ENCODE measurements at regions not wholly inside any gene's neighbourhood (a gene's known extent, or its start where the extent isn't known, plus 50 kb on each side); places are given as distances from the start of the nearest gene placed in this dataset.

- DNase-seq, result no peak
These were observed 53.8 kb upstream of the FBN2 start for GRCh38 chr5:128591598-128592455.

DNA sequence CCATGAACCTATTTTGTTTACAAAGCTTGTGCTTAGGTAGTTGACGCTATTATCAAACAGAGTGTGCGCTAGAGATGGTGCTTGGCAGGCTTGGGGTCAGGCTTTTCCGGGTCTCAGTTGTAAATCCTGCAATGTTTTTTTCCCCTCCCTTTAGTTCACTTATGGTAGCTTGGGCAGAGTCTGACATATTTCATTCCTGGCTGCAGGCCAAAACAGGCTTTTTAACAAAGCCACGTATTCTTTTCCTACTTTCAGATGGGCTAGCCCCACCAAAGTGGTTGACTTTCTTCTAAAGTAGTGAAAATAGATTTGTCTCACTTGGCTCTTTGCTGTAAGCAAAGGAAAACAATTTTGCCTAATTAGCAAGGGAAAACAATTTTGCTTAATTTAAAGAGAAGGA lies 58.0 kb upstream of the FBN2 start:
- peak; percentile 24 for DNase-seq

DNA sequence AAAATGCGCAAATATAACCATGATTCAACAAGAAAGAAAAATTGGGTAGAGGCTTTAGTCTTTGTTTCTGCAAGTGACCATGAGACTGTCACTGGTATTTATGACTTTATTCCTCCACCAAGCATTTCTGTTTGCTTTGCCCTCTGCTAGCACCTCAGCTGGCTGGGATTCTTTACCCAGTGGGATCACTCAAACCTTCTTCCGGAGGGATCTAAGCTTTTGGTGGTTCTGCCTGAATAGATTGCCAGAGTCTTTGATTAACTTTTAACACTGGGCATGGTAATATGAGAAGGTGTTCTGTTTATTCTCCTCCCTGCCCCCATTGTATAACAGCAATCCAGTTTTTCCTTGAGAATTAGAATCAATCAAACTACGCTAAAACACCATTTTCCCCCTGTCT lies 59.1 kb upstream of the FBN2 start:
- DNase-seq, result no peak

- no peak for DNase-seq
These were observed 75.1 kb upstream of the FBN2 start for GRCh38 chr5:128613128-128613527.

GRCh38 chr5:128613766-128614165 lies 75.7 kb upstream of the FBN2 start:
- no peak for DNase-seq

DNA sequence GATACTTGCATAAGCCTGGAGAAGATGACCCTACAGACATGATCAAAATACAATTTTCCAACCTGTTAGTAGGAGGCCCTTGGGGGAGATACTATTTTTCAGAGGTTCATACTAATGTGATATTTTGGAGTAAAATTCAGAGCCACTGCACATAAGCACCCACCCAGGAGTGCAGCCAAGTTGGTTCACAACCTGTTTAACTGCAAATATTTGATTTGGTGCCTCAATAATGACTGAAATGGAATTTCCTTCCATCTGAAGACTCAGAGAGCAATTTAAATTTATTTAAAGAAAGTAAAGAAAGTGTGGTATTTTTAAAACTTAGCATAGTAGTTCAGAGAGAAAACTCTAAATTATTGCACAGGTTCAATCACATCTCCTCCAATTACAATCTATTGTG lies 77.5 kb upstream of the FBN2 start:
- peak; percentile 14 to 31 for DNase-seq

GRCh38 chr5:128626536-128627090 lies 88.6 kb upstream of the FBN2 start:
- DNase-seq, result no peak

DNA sequence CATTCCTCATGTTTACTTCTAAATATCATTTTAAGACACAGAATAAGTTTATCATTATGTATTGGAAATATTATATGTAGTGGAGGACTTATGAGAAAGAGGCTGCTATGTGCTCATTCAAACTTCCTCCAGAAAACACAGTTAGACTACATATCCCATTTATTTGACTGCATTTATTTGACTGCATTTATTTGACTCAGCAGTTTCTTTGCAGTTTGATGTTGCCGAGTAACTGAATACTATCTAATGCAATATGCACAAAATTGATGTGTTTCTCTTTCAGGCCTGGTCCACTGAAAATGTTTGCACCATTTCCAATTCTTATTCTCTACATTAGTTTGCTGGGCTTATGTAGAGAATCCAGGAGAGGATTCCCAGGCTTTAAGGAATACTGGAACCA lies 89.9 kb upstream of the FBN2 start:
- no peak for DNase-seq

GRCh38 chr5:128629157-128629556 lies 91.1 kb upstream of the FBN2 start:
- DNase-seq, result no peak

- no peak for DNase-seq
These were observed 92.1 kb upstream of the FBN2 start for GRCh38 chr5:128630121-128630520.

DNA sequence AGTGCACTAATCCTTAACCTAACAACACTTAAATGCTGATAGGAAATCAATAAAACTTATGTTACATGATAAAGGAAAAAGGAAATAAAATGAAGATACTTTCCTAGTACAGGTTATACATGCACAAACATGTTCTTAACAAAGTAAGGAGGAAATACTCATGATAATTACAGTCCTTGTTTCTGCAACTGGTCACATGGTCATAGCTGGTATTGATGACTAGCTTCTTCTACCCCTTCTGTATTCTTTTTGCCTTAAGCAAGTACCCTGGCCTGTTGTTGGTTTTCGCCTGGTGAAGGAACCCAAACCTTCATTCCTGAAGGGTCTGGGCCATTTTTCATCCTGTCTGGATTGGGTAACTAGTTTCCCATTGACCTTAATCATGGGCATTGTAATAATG lies 93.7 kb upstream of the FBN2 start:
- no peak for DNase-seq

- DNase-seq, result no peak
These were observed 94.2 kb upstream of the FBN2 start for GRCh38 chr5:128632264-128632663.

- no peak for DNase-seq
These were observed 95.9 kb upstream of the FBN2 start for GRCh38 chr5:128633901-128634300.

- DNase-seq, result no peak
These were observed 97.3 kb upstream of the FBN2 start for GRCh38 chr5:128635379-128635778.

GRCh38 chr5:128636361-128636760 lies 98.3 kb upstream of the FBN2 start:
- no peak for DNase-seq

GRCh38 chr5:128637031-128637430 lies 99.0 kb upstream of the FBN2 start:
- DNase-seq, result no peak

DNA sequence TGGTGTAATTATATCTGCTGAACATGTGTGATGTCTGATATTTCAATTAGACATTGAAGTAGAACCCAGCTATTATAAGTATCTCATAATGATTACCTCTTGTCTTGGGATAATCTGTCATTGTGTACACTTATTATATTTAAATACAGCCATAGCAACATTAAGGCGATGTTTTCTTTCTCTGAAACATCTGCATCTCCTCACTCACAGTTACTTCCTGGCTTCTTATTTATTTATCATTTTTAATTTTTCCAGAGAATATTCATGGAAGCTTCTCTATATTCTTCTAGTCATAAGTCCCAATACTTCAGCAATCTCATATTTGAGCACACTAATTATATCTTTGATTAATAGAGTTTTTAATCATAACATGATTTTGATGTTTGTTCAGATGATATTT lies 103.8 kb upstream of the FBN2 start:
- peak; percentile 21 to 34 for DNase-seq

GRCh38 chr5:128644863-128645262 lies 106.8 kb upstream of the FBN2 start:
- no peak for DNase-seq

GRCh38 chr5:128645581-128645980 lies 107.5 kb upstream of the FBN2 start:
- DNase-seq, result no peak

- DNase-seq, result no peak
These were observed 108.1 kb upstream of the FBN2 start for GRCh38 chr5:128646176-128646575.

DNA sequence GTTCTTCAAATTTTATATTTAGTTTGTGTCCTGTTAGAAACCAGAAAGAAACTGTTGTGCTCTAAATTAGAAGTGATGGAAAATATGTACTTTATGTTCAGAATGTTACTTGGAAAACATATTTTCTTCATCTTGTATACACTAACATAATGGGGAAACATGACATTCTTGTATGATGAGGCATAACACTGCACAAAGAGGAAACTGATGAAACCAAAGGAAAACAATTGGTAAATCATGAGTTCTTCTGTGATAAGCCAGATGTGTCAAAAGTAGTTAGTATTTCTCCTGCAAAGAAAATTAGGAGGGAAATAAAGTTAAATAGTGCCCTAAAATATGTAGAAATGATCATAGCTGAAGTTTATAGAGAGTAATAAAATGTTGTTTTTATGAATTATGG lies 111.1 kb upstream of the FBN2 start:
- DNase-seq, result no peak

GRCh38 chr5:128662997-128663396 lies 125.0 kb upstream of the FBN2 start:
- no peak for DNase-seq

DNA sequence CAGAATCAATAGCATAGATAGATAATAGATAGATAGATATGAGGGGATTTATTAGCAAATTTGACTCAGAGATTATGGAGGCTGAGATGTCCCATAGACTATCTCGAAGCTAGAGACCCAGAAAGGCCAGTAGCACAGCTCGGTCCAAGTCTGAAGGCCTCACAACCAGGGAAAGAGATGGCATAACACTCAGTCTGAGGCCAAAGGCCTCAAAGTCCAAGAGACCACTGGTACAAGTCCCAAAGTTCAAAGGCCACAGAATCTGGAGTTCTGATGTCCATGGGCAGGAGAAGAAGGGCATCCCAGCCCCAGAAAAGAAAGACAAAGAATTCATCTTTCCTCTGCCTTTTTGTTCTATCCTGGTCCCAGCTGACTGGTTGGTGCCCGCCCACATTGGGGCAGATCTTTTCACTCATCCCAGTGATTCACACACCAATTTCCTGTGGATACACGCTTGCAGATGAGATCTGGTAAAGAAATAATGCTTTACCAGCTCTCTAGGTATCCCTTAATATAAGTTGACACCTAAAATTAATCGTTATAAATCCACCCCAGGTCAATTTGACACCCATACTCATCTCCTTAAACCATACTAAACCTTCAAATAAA lies 127.8 kb upstream of the FBN2 start:
- DNase-seq, result no peak
